HG03139 (cell line): ENCODE measurements at regions not wholly inside any gene's neighbourhood (a gene's known extent, or its start where the extent isn't known, plus 50 kb on each side); places are given as distances from the start of the nearest gene placed in this dataset.

Source experiments
- ATAC-seq: cut with Tn5 transposase; IDR thresholded peaks from one replicate; pipeline ENCODE4 v1.9.1; 2021; ENCODE audit not compliant: unreplicated experiment

GRCh38 chr4:54542540-54543041 is 115.2 kb upstream of the KIT start:
- ATAC-seq, result no peak

GRCh38 chr4:54543088-54543795 is 114.5 kb upstream of the KIT start:
- no peak for ATAC-seq

GRCh38 chr4:54545663-54546424 is 111.9 kb upstream of the KIT start:
- ATAC-seq, result no peak

GRCh38 chr4:54547299-54548097 is 110.3 kb upstream of the KIT start:
- ATAC-seq, result no peak

GRCh38 chr4:54548098-54548620 is 109.6 kb upstream of the KIT start:
- no peak for ATAC-seq

GRCh38 chr4:54548831-54549460 is 108.8 kb upstream of the KIT start:
- ATAC-seq, result no peak

GRCh38 chr4:54550395-54551171 is 107.2 kb upstream of the KIT start:
- ATAC-seq, result no peak

GRCh38 chr4:54553001-54553400 is 104.8 kb upstream of the KIT start:
- ATAC-seq, result no peak

GRCh38 chr4:54554339-54554990 is 103.3 kb upstream of the KIT start:
- ATAC-seq, result no peak

GRCh38 chr4:54556051-54556450 is 101.7 kb upstream of the KIT start:
- ATAC-seq, result no peak

GRCh38 chr4:54556587-54556986 is 101.2 kb upstream of the KIT start:
- no peak for ATAC-seq

- no peak for ATAC-seq
These were observed 98.7 kb upstream of the KIT start for GRCh38 chr4:54558889-54559677.

GRCh38 chr4:54560513-54560912 is 97.2 kb upstream of the KIT start:
- no peak for ATAC-seq

- no peak for ATAC-seq
These were observed 95.8 kb upstream of the KIT start for GRCh38 chr4:54561940-54562339.

GRCh38 chr4:54566608-54567007 is 91.1 kb upstream of the KIT start:
- ATAC-seq, result peak; percentile 75

GRCh38 chr4:54567327-54567726 is 90.4 kb upstream of the KIT start:
- no peak for ATAC-seq

GRCh38 chr4:54568184-54568583 is 89.6 kb upstream of the KIT start:
- ATAC-seq, result no peak

- ATAC-seq, result no peak
These were observed 86.9 kb upstream of the KIT start for GRCh38 chr4:54570822-54571221.
